ENCODE measurements at regions not wholly inside any gene's neighbourhood (a gene's known extent, or its start where the extent isn't known, plus 50 kb on each side); places are given as distances from the start of the nearest gene placed in this dataset.

DNA sequence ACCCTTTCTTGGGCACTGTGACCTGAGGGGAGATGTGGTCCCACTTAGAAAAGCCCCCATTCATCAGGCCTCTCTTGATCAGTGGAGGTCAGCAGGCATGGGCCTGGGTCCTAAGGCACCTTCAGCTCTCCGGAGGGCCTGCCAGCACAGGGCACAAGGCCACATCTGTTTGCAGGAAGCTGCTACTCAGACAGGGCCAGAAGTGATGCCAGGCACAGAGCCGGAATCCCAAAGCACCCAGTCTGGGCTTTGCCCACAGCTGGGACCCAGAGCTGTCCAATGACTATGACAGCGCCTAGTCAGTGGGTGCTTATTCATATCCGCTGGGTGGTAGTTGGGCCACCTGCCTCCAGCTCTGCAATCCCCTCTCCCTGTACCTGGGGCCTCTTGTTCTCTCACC is 63.2 kb upstream of the ELN start:
- no peak for DNase-seq

DNA sequence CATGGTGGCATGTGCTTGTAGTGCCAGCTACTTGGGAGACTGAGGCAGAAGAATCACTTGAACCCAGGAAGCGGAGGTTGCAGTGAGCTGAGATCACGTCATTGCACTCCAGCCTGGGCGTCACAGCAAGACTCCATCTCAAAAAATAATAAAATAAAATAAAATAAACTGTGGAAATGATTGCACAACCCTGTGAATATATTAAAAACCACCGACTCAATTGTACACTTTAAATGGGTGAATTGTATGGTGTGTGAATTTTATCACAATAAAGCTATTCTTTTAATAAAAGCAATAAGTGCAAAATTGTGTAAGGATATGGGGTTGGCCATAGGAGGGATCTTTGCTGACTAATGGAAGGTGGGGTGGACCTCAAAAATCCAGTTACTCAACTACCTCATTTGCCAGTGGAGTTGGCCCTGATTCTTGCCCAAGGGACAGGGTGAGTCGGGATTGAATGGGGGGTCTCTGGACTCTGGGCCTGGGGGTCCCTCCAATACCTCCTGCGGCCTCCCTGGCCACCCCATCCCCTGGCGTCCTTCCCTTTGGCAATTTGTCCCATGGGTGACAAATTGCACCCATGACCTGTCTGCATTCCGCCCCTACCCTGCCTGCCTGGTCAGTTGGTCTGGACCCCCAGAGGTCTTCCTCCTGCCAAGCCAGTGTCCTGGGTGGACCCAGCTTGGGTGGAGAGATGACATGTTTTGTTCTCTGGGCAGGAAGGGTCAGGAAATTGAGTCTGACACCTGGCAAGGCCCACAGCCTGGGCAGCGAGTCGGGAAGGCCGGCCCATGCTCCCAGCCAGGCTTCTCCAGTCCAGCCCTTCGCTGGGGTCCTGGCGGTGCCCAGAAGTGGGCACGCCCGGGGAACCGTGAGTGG is 61.7 kb upstream of the ELN start:
- DNase-seq, result no peak

DNA sequence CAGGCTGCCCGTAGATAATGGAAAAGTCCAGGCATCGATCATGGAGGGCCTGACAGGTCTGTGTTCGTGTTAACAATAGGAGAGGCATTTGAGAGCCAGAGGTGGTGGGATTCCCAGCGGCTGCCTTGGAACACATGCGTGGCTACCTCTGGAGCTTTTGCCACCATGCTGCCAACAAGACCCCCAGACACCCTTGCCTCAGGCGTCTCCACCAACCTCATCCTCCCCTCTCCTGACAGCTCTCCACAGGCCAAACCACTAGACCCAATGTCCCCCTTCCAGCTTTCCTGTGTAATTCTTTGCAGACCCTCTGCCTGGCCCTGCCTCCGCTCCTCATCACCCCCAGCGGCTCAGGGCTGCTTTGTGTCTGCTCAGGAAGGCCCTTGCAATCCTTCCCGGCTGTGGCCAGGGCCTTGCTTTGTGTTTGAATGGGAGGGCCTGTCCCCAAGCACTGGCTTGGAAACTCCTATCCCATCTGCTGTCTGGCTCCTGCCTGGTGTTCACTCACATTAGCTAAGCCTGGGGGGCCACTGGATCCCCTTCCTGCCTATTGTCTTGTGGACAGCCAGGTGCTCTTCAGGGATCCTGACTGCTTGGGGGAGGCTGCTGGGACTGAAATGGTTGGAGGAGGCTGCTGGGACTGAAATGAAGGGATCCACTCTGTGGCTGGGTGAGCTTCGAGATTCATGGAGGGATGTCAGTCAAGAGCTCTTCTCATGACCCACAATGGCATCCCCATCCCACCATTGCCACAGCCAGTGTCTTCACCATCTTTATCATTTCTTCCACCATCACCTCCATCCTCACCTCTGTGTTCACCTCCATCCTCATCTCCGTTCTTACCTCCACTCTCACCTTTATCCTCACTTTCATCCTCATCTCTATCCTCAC is 60.8 kb upstream of the ELN start:
- no peak for DNase-seq

DNA sequence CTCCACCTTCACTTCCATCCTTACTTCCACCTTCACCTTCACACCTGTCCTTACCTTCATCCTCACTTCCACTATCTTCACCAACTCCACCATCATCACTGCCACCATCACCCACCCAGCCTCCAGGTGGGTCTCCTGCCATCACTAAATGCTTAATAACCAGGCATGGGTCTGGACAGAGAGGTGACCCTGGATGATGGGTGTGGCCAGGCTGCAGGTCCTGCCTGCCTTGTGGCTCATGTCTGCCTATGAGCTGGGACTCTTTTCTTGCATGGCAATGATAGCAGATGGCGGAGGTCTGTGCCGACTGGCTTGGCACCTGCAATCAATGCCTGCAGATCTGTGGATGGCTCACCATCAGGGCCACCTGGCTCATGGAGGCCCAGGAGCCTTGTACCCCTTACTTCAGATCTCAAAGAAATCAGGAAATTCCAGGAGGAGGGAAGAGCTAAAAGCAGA is 60.1 kb upstream of the ELN start:
- DNase-seq, result no peak

DNA sequence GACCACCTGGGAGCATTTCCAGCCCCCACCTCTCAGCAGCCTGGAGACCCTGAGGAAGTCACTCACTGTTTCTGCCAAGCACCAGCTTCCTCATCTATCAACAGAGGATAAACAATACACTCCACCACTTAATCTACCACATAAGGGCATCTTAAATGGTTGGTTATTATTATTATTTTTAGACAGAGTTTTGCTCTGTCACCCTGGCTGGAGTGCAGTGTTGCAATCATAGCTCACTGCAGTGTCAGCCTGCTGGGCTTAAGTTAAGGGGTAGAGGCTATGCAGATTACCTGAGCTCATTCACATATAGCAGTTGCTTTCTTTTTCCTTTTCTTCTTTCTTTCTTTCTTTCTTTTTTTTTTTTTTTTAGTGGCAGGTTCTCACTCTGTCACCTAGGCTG is 59.5 kb upstream of the ELN start:
- no peak for DNase-seq

DNA sequence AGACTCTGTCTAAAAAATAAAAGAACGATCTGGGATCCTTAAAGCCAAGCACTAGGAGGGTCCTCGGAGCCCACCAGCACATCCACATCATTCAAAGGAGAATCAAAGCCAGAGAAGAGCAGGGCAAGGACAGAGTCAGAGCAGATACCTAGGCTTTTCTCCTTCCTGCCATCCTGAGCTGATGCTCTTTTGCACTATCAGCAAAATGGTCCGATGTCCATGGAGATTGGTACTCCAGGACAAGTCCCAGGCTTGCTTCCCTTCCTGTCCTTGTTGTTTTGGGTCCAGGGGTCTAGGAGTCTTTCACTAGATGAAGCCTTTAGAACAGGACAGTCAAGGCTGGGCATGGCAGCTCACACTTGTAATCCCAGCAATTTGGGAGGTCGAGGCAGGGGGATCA is 58.0 kb upstream of the ELN start:
- no peak for DNase-seq

DNA sequence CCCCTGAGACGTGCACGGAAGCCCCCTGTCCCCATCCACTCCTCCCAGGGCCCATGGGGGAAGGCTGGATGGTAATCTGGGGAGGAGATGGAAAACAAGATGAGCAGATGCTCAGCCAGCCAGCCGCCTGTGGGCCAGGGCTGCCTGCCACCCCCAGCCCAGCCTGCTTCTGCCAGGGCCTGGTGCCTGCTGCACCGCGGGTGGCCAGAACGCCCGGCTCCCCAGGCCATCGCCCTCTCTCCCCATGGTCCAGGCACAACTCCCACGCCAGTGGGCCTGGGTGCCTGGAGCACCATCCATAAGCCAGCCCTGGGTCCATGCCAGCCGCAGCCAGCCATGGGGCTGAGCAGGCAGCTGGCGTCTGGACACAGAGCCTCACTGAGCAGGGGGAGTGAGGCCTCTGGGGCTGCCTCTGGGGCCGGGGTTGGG is 57.2 kb upstream of the ELN start:
- peak; percentile 57 for DNase-seq

DNA sequence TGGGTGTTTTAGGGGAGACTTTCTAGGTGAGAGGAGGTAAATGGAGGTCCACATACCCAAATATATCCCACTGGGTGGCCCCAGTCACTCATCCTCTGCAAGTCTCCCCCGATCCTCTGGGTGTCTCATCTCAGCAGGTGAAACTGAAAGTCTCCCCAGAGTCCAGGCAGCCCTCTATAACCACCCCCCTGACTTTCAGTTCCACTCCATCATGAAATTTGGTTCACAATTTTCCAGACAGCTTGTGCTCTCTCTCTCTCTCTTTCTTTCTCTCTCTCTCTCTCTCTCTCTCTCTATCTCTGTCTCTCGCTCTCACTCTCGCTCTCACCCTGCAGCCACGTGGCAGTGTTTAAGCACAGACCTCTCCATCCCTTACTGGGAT is 56.7 kb upstream of the ELN start:
- DNase-seq, result no peak

DNA sequence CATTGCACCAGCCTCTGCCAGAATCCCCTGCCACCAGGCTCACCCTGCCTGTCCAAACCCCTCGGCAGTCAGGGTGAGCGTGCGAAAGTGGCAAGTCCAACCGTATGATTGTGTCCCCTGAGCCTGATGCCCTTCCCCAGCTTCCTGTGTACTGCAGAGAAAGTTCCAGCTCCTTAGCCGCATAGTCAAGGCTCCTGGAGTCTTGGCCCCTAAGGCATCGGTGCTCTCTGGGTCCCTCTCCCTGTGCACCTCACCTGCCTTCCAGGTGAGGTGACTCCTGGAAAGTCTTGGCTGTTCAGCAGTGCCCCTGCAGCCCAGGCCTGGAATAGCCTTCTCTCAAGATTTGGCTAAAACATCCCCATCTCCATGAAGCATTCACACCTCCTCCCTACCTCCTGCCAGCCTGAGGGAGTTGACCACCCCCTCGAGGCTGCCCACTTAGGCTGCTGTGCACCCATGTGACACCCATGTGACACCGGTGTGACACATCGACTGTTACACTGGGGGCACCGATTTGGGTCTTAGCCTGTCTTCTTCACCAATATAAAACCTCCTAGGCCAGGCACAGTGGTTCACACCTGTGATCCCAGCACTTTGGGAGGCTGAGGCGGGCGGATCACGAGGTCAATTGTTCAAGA is 56.1 kb upstream of the ELN start:
- DNase-seq, result no peak

DNA sequence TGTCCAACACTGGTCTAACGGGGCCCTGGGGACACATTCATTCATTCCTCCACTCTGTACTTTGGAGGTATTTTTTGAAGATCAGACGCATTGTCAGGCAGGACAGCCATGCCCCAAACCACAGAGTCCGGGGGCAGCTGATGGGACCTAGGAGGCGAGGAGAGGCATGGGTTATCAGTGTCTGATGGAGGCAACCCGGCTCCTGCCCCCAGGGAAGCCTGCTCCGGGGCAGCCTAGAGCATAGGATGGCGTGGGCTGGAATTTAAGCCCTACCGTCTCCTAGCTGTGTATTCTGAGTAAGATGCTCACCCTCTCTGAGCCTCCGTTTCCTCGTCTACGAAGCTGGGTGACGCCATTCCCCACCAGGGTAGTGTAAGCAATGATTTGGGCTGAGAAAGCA is 55.4 kb upstream of the ELN start:
- DNase-seq, result no peak

DNA sequence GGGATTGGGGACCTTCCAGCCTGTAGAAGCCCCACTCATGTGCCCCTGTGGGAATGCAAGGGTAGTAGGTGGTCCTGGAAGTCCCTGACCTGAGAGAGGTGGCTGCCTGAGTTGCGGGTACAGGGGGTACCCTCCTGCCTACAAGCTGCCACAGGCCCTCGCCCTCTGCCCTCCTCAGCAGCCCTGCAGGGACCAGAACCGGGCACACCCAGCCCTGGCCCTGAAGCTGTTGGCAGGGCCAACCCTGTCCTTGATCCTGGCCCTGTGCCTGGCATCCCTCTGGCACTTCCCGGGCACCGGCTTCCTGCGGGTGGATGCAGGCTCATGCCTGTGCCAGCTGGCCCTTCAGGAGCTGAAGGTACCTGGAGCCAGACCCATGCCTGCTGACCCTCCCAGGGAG is 54.9 kb upstream of the ELN start:
- DNase-seq, result no peak

DNA sequence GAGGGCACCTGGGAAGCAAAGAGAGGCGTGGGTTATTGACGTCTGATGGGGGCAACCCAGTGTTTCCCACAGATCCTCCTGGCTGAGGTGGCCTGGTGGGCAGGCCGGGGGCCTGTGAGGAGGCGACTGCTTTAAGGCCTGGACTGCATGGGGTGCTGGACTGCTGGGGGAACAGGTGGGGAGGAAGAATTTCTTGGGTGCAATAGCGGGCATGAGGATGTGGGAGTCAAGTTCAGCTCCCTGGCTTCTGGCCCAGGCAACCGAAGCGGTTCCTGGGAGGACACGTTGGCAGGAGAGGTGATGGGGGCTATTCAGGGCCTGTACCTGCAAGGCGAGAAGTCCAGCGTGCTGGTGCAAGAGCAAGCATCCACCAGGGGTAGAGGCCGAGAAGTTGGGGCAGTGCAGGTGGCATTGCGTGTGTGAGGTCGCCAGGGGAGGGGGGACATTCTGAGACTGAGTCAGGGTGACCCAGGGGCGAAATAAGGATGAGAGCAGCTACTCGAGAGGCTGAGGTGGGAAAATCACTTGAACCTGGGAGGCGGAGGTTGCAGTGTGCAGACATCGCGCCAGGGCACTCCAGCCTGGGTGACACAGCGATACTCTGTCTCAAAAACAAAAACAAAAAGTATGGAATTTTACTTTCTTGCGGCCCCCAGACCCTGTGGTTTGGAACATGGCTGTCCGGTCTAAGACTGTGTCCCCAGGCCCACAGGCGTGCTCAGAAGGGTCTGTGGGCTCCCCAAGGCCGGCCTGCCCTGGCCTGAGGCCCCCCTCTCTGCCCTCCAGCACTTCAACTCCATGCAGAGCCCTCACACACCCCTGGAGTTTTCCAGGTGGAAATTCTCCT is 53.6 kb upstream of the ELN start:
- no peak for DNase-seq

DNA sequence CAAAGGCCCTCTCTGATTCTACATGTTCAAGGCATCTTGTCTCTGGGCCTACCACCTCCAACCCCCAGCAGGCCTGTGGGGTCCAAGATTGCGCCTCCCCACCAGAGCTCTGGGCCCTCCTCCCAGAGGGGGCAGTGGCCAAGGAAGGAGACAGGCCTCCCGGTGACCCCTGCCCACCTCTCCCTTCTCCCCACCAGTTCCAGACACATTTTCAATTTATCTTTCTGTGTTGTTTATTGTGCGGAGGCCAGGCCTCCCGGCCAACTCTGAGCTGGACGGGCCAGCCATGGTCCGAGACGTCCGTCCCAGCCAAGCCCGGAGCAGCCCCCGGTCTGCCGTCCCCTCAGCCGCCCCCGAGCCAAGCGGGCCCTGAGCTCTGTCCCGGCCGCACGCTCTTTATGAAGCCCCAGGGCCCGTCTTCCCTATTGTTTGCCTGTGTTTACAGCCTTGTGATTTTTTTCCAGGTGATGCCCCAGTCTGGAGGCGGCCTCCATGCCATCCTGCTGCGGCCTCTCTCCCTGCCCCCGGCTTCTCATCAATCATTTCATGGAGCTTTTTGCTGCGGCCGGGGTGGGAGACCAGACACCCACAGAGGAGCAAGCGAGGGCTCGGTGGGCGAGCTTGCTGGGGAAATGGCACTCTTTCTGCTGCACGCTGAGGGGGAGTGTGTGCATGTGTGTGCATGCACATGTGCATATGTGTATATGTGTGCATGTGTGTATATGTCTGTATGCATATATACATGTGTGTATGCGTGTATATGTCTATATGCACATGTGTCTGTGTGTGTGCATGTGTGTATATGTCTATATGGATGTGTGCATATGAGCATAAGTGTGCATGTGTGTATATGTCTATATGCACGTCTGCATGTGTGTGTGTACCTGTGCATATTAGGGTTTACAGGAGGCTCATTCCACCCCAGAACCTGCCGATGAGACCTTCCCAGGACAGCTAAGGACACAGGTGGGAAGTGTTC is 52.7 kb upstream of the ELN start:
- DNase-seq, result no peak

DNA sequence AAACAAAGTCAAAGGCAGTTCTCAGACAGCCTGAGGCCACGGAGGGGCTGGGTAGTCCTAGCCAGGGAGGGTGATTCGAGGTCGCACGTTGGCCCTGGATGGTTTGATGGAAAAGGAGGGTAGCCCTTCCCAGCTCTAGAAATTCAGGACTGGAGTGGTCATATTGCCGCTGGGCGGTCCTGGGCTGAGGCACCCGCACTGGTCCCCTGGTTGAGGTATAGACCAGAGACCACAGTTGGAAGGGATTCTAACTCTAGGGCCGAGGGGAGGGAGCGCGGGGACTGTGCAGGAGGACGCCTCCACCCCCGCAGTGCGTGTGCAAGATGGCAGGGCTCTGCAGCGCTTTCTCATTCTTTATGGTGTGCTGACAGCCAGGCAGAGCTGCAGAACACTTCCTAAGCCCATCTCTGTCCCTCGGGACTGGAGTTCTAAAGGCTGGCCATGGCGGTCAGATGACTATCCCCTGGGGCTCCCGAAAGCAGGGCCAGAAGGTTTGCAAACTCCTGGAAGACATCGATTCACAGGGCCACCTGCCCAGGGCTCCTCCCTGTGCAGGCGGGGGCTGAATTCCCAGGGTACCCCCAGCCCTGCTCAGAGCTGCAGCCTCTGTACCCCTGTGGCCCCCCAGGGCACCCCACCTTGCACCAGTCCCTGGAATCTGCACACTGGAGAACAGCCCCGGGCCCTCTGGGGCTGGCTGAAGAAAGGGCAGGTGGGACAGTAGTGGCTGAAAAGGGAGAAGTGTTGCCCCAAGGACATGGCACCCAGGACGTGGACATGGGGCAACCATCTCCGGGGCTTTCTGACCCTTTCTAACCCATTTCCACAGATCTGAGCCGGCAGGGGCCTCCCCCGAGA is 51.0 kb upstream of the ELN start:
- DNase-seq, result no peak

DNA sequence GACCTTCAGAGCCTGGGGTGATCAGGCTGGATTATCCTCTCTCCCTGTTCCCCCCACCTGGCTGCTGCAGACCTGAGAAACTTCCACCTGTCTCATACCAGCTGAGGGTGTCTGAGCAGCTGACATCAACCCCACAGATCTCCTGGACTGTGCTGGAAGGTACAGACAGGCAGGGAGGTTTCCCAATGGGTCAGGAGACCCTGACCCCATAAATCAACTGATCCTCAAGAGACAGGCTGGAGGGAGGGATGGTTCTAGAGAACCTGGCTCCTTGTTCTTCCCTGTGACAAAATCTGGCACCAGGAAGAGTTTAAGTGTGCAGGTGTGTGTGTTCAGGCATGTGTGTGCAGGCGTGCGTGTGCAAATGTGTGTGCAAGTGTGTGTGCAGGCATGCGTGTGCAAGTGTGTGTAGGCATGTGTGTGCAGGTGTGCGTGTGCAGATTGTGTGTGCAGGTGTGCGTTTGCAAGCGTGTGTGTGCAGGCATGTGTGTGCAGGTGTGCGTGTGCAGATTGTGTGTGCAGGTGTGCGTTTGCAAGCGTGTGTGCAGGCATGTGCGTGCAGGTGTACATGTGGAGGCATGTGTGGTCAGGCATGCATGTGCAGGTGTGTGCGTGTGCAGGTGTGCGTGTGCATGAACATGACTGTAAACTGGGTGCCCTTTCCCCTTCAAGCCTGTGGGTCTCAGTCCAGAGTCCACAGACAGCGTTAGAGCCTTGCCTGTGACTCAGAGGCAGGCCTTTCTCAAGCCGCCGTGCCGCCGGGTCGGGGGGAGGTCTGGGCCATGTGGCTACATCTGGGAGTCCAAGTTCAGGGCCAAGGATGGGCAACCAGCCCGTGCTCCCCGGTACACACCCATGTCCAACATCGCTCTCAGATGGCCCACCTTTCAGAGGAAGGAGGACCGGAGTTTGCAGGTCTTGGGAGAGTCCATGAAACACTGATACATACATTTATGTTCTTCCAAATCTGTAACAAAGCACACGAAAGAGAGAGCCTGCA is 50.1 kb upstream of the ELN start:
- DNase-seq, result no peak
